Ovary (tissue), 3 donors: ENCODE measurements at regions not wholly inside any gene's neighbourhood (a gene's known extent, or its start where the extent isn't known, plus 50 kb on each side); places are given as distances from the start of the nearest gene placed in this dataset.

Experiments used
- CTCF ChIP-seq, 3 donors: fragments of 450-650 bp in 2 of 3; fragments of 200-600 bp in 1 of 3; IDR thresholded peaks; one replicate each; pipeline versions ENCODE4 v1.5.1 to v1.8.0; 2016 to 2022; ENCODE audit warnings: antibody characterized with exemption in 3 of 3, mild to moderate bottlenecking in 1 of 3
- POLR2A ChIP-seq: fragments of 450-650 bp; IDR thresholded peaks from one replicate; pipeline ENCODE4 v1.6.1; 2017; ENCODE audit warnings: antibody characterized with exemption, mild to moderate bottlenecking, moderate library complexity
- donor health status: DM: no; HTN: no; CAD: no.

- TF ChIP-seq CTCF (IDR thresholded peaks at IDR 0.05) (no peak), POLR2A (no peak)
Measured at GRCh38 chr3:39665441-39665840, 144.0 kb upstream of the MYRIP start.
